GM12801 (cell line): ENCODE measurements at regions not wholly inside any gene's neighbourhood (a gene's known extent, or its start where the extent isn't known, plus 50 kb on each side); places are given as distances from the start of the nearest gene placed in this dataset.

Experiments
- TF ChIP-seq, protein P1 (sequence below): IDR thresholded peaks from one replicate; pipeline ENCODE4 v1.5.1; 2011; ENCODE audit warnings: control low read depth; ENCODE audit not compliant: insufficient read length; ENCODE audit errors: extremely low read depth

DNA sequence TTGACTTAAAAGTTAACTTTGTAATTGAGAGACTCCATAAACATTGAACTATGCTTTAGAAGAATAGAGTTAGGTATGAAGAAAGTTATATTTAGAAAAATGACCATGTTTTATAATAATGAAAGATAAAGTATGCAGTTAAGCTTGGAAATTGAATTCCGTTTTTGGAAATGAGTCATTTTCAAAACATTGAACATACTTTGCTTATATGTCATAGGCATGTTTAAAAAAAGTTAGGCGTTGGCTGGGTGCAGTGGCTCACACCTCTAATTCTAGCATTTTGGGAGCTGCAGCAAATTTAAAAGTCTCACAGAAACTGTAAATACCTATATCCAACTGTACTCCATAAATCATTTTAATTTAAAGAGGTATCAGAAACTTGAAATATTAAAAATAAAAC lies 607.4 kb downstream of the CBLN2 start:
- TF ChIP-seq, protein P1, sequence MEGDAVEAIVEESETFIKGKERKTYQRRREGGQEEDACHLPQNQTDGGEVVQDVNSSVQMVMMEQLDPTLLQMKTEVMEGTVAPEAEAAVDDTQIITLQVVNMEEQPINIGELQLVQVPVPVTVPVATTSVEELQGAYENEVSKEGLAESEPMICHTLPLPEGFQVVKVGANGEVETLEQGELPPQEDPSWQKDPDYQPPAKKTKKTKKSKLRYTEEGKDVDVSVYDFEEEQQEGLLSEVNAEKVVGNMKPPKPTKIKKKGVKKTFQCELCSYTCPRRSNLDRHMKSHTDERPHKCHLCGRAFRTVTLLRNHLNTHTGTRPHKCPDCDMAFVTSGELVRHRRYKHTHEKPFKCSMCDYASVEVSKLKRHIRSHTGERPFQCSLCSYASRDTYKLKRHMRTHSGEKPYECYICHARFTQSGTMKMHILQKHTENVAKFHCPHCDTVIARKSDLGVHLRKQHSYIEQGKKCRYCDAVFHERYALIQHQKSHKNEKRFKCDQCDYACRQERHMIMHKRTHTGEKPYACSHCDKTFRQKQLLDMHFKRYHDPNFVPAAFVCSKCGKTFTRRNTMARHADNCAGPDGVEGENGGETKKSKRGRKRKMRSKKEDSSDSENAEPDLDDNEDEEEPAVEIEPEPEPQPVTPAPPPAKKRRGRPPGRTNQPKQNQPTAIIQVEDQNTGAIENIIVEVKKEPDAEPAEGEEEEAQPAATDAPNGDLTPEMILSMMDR = no peak

DNA sequence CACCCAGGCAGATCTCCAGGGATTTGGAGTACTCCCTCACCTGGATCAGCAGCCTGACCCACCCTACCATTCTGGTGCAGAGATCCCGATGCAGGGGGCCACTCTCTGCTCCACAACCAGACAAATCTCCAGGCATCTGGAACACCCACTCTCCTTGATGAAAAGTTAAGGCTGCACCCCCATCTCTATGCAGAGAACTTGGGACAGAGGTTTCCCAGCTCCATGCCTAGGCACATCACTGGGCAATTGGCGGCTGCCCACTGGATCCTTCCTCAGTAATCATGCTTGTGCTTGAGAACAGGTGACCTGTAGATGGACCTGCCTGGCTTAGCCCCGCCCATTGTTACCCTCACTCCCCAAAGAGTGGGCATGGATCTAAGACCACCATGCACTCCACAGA lies 624.9 kb downstream of the CBLN2 start:
- TF ChIP-seq, protein P1 = no peak

DNA sequence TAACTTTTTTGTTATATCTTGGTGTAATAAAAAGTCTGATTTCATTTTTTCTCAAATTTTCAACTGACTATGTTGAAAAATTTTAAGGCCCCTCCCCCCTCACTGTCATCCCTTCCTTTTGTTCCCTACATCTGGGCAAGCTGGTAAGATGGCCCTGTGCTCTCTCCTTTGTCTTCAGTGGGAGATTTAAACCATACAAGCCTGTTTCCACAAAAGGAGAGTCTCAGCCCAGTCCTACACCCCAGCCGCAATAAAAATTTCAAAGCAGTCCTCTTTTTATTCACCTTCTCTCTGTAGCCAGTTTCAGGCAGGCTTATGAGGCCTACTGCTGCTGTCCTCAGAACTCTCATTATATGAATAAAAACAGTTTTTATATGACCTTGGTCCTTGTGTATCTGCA lies 630.5 kb downstream of the CBLN2 start:
- TF ChIP-seq, protein P1 = no peak

DNA sequence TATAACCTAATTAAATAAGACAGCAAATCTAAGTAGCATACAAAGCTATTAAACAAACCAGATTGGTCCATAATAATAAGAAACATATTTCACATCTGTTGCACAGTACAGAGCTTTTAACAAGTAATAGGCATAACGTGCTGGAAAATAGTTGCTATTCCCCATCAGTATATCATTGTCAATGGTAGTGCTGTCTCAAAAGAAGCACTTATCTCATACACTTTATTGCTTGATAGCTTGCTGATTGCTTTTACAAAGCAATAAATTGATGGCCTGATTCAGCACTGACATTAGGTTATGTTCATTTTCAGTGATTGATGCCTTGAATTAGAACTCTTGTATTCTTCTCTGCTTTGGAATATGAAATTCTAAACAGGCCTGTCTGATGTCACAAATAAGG lies 641.7 kb downstream of the CBLN2 start:
- TF ChIP-seq, protein P1 = no peak

DNA sequence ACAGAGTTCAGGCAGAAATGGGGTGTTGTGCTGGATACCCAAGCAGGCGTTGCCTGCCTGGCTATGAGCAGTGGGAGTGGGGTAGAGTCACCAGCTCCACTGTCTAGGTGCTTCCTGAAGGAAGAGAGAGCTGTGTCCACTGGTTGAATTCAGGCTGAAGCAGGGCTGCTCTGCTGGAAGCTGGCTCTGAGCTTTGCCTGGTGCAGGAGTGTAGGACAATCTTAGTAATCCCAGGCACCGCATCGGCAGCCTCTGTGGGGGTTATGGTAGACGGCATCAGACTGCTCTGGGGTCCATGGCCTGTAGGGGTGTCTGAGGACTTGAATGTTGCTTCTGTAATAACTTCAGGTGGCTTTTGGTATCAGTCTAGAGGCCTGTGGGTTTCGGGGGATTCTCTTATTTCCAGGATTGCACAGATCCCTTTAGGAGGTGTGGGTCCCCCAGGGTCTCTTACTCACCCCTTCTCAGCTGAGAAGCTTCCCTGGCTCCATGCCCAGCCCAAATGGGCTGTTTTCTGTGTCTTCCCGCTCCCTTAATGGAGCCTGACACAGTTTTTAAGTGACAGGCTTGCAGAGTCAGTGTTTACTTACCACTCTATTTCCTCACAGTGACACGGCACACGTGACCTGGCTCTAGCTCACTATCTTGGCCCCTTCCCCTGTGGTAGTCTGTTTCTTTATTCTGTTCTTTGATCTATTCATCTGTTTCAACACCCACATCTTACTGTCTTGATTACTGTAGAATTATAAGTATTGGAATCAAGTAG lies 644.3 kb downstream of the CBLN2 start:
- TF ChIP-seq, protein P1 = no peak

DNA sequence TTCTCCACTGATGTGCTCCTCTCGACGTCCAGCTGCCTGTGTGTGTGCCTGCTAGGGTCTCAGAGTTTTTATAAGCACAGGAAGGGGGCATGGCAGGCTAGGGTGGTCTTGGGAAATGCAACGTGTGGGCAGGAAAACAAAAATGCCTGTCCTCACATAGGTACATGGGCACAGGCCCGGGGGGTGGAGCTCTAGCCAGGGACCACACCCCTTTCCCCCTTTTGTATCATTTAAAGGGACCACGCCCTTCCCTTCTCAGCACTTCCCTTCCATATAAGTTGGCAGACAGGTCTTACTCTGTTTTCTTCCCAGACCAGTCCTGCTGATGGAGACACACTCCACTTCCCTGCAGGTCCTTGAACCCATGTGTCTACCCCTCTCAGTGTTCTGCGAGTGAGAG lies 645.0 kb downstream of the CBLN2 start:
- TF ChIP-seq, protein P1 = no peak

DNA sequence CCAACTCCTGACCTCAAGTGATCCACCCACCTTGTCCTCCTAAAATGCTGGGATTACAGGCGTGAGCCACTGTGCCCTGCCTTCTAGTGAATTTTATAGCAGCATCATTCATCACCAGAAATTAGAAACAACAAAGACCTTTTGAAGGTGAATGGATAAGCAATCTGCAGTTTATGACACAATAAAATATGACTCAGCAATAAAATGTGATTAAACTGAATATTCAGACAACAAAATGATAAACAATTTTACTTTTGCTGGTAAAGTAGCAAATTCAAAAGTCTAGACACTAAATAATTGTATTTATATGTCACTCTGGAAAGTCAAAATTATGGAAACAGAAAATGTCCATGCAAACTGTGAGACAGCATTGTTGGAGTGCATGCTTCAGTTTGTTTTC lies 656.6 kb downstream of the CBLN2 start:
- TF ChIP-seq, protein P1 = no peak
